ENCODE measurements at regions not wholly inside any gene's neighbourhood (a gene's known extent, or its start where the extent isn't known, plus 50 kb on each side); places are given as distances from the start of the nearest gene placed in this dataset.
"Not testable (repeated sequence)": the region's sequence is repeated elsewhere in the genome, so short reads cannot be mapped to it uniquely, and the experiment has no call there.

DNA sequence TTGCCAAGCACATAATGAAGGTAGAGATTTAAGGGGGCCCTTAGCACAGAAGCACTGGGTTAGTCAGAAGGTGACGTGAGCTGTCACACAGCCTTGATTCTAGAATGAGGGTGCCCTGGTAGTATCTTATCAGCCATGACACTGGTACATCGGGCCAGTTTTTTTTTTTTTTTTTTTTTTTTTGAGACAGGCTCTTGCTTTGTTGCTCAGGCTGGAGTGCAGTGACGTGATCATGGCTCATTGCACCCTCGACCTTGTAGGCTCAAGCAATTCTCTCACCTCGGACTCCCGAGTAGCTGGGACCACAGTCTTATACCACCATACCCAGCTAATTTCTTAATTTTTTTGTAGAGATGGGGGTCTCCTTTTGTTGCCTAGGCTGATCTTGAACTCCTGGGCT is 872.6 kb upstream of the DEFB115 start:
- not testable (repeated sequence) for H3K4me3 ChIP-seq (ENCODE audit: low read depth in 1 of 5, low read length in 5 of 5); H3K4me1 ChIP-seq (ENCODE audit: control insufficient read depth in 5 of 5, insufficient read depth in 5 of 5, low read length in 5 of 5); H3K27me3 ChIP-seq (ENCODE audit: control insufficient read depth in 5 of 5, insufficient read depth in 4 of 5, low read length in 5 of 5); H3K27ac ChIP-seq (ENCODE audit: low read depth, low read length); H3K9ac ChIP-seq (ENCODE audit: low read length in 5 of 5); H3K9me3 ChIP-seq (ENCODE audit: control insufficient read depth in 5 of 5, low read length in 5 of 5); H3K36me3 ChIP-seq (ENCODE audit: control insufficient read depth in 5 of 5, insufficient read depth in 5 of 5, low read length in 5 of 5)

DNA sequence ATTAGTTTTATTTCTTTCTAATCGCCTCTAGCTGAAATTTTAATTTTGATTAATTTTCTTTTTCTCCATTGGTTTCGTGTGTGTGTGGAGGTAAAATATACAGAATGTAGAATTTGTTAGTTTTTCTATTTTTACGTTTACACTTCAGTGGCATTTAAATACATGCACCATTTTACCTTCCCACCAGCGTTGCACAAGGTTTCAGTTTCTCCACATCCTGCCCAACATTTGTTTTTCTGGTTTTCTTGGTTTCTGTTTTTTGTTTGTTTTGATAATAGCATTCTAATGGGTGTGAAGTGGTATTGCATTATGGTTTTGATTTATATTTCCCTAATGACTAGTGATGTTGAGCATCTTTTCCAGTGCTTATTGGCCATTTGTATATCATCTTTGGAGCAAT is 871.4 kb upstream of the DEFB115 start:
- not testable (repeated sequence) for H3K9me3 ChIP-seq (ENCODE audit: control insufficient read depth in 5 of 5, low read length in 5 of 5); H3K4me1 ChIP-seq (ENCODE audit: control insufficient read depth in 5 of 5, insufficient read depth in 5 of 5, low read length in 5 of 5); H3K27ac ChIP-seq (ENCODE audit: low read depth, low read length); H3K4me3 ChIP-seq (ENCODE audit: low read depth in 1 of 5, low read length in 5 of 5); H3K9ac ChIP-seq (ENCODE audit: low read length in 5 of 5); H3K27me3 ChIP-seq (ENCODE audit: control insufficient read depth in 5 of 5, insufficient read depth in 4 of 5, low read length in 5 of 5); H3K36me3 ChIP-seq (ENCODE audit: control insufficient read depth in 5 of 5, insufficient read depth in 5 of 5, low read length in 5 of 5)

DNA sequence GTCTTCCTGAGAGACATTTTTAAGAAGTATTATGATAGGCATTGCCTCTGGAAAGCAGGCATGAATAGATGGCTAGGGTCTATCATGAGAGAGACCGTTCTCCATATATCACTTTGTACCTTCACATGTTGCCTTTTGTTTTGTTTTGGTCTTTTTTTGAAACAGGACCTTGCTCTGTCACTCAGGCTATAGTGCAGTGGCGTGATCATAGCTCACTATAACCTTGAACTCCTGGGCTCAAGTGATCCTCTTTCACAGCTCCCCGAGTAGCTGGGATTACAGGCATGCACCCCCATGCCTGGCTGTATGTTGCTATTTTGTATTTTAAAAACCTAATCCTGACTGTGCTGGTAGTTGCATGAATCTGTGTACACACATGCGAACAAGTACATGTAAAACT is 869.6 kb upstream of the DEFB115 start:
- not testable (repeated sequence) for H3K9ac ChIP-seq (ENCODE audit: low read length in 5 of 5); H3K4me3 ChIP-seq (ENCODE audit: low read depth in 1 of 5, low read length in 5 of 5); H3K27me3 ChIP-seq (ENCODE audit: control insufficient read depth in 5 of 5, insufficient read depth in 4 of 5, low read length in 5 of 5); H3K4me1 ChIP-seq (ENCODE audit: control insufficient read depth in 5 of 5, insufficient read depth in 5 of 5, low read length in 5 of 5); H3K27ac ChIP-seq (ENCODE audit: low read depth, low read length); H3K36me3 ChIP-seq (ENCODE audit: control insufficient read depth in 5 of 5, insufficient read depth in 5 of 5, low read length in 5 of 5); H3K9me3 ChIP-seq (ENCODE audit: control insufficient read depth in 5 of 5, low read length in 5 of 5)

DNA sequence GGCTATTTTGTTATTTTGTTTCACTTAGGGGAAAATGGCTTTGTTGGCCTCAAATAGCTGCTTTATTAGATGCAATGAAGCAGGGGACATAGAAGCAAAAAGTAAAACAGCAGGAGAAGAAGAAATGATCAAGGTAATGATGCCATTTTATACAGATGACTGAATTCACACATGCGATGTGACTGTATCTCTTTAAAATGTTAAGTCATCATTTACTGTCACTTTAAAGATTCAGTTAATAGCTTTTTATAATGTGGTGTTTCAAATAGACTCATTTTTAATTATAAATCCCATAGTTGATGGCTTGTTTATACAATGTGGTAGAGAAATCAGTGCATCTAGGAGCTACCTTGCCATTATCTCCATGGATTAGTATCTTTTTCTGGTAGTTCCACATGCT is 863.9 kb upstream of the DEFB115 start:
- H3K4me1 ChIP-seq (ENCODE audit: control insufficient read depth in 5 of 5, insufficient read depth in 5 of 5, low read length in 5 of 5); H3K4me3 ChIP-seq (ENCODE audit: low read depth in 1 of 5, low read length in 5 of 5); H3K27ac ChIP-seq (ENCODE audit: low read depth, low read length); H3K9ac ChIP-seq (ENCODE audit: low read length in 5 of 5); H3K27me3 ChIP-seq (ENCODE audit: control insufficient read depth in 5 of 5, insufficient read depth in 4 of 5, low read length in 5 of 5); H3K9me3 ChIP-seq (ENCODE audit: control insufficient read depth in 5 of 5, low read length in 5 of 5); H3K36me3 ChIP-seq (ENCODE audit: control insufficient read depth in 5 of 5, insufficient read depth in 5 of 5, low read length in 5 of 5): not testable (repeated sequence)

DNA sequence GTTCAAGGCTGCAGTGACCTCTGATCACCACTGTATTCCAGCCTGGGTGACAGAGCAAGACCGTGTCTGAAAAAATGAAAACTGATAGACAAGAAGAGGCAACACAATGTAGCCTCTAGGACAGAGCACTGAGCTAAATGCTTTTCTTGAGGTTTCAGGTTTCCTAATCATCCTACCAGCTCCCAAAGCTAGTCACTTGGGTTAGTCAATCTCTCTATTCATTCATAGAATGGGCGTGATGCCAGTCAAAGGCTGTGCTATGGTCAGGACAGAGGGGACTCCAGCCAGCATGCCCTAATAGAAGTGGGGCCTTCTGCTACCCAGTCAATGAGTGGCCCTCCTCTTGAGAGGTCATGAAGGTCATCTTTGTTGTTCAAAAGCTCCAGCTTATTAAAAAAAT is 860.4 kb upstream of the DEFB115 start:
- H3K27ac ChIP-seq (ENCODE audit: low read depth, low read length); H3K27me3 ChIP-seq (ENCODE audit: control insufficient read depth in 5 of 5, insufficient read depth in 4 of 5, low read length in 5 of 5); H3K9ac ChIP-seq (ENCODE audit: low read length in 5 of 5); H3K4me1 ChIP-seq (ENCODE audit: control insufficient read depth in 5 of 5, insufficient read depth in 5 of 5, low read length in 5 of 5); H3K9me3 ChIP-seq (ENCODE audit: control insufficient read depth in 5 of 5, low read length in 5 of 5); H3K4me3 ChIP-seq (ENCODE audit: low read depth in 1 of 5, low read length in 5 of 5): not testable (repeated sequence)
- peaks cover 11 to 22% (median 15%) of the 10 kb centered on the region in 5 donors for H3K36me3 ChIP-seq (ENCODE audit: control insufficient read depth in 5 of 5, insufficient read depth in 5 of 5, low read length in 5 of 5)

DNA sequence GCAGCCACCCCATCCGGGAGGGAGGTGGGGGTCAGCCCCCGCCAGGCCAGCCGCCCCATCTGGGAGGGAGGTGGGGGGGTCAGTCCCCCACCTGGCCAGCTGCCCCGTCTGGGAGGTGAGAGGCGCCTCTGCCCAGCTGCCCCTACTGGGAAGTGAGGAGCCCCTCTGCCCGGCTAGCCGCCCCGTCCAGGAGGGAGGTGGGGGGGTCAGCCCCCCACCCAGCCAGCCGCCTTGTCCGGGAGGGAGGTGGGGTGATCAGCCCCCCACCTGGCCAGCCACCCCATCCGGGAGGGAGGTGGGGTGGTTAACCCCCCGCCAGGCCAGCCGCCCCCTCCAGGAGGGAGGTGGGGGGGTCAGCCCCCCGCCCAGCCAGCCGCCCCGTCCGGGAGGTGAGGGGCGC is 852.4 kb upstream of the DEFB115 start:
- not testable (repeated sequence) for H3K9me3 ChIP-seq (ENCODE audit: control insufficient read depth in 5 of 5, low read length in 5 of 5); H3K27ac ChIP-seq (ENCODE audit: low read depth, low read length); H3K4me3 ChIP-seq (ENCODE audit: low read depth in 1 of 5, low read length in 5 of 5); H3K27me3 ChIP-seq (ENCODE audit: control insufficient read depth in 5 of 5, insufficient read depth in 4 of 5, low read length in 5 of 5); H3K4me1 ChIP-seq (ENCODE audit: control insufficient read depth in 5 of 5, insufficient read depth in 5 of 5, low read length in 5 of 5); H3K9ac ChIP-seq (ENCODE audit: low read length in 5 of 5)
- H3K36me3 ChIP-seq (ENCODE audit: control insufficient read depth in 5 of 5, insufficient read depth in 5 of 5, low read length in 5 of 5): peaks cover 0 to 13% (median 10%) of the 10 kb centered on the region in 5 donors

DNA sequence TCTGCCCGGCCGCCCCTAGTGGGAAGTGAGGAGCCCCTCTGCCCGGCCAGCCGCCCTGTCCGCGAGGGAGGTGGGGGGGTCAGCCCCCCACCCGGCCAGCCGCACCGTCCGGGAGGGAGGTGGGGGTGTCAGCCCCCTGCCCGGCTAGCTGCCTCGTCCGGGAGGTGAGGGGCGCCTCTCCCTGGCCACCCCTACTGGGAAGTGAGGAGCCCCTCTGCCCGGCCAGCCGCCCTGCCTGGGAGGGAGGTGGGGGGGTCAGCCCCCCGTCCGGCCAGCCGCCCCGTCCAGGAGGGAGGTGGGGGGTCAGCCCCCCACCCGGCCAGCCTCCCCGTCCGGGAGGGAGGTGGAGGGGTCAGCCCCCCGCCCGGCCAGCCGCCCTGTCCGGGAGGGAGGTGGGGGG is 851.9 kb upstream of the DEFB115 start:
- not testable (repeated sequence) for H3K4me1 ChIP-seq (ENCODE audit: control insufficient read depth in 5 of 5, insufficient read depth in 5 of 5, low read length in 5 of 5); H3K9ac ChIP-seq (ENCODE audit: low read length in 5 of 5); H3K27me3 ChIP-seq (ENCODE audit: control insufficient read depth in 5 of 5, insufficient read depth in 4 of 5, low read length in 5 of 5); H3K27ac ChIP-seq (ENCODE audit: low read depth, low read length); H3K9me3 ChIP-seq (ENCODE audit: control insufficient read depth in 5 of 5, low read length in 5 of 5); H3K36me3 ChIP-seq (ENCODE audit: control insufficient read depth in 5 of 5, insufficient read depth in 5 of 5, low read length in 5 of 5); H3K4me3 ChIP-seq (ENCODE audit: low read depth in 1 of 5, low read length in 5 of 5)

DNA sequence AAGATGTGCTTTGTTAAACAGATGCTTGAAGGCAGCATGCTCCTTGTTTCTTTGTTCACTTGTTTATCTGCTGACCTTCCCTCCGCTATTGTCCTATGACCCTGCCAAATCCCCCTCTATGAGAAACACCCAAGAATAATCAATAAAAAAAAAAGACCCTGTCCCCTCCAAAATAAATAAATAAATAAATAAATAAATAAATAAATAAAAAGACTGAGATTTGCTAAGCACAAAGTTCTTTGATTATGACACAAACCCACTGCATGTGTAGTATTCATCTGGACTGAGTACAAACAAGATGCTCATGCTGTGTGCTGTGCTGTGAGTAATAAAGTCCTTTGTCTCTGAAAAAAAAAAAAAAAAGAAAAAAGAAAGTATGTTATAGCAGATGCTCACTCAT is 851.1 kb upstream of the DEFB115 start:
- H3K27me3 ChIP-seq (ENCODE audit: control insufficient read depth in 5 of 5, insufficient read depth in 4 of 5, low read length in 5 of 5); H3K4me1 ChIP-seq (ENCODE audit: control insufficient read depth in 5 of 5, insufficient read depth in 5 of 5, low read length in 5 of 5); H3K9ac ChIP-seq (ENCODE audit: low read length in 5 of 5); H3K36me3 ChIP-seq (ENCODE audit: control insufficient read depth in 5 of 5, insufficient read depth in 5 of 5, low read length in 5 of 5); H3K4me3 ChIP-seq (ENCODE audit: low read depth in 1 of 5, low read length in 5 of 5); H3K27ac ChIP-seq (ENCODE audit: low read depth, low read length): not testable (repeated sequence)
- H3K9me3 ChIP-seq (ENCODE audit: control insufficient read depth in 5 of 5, low read length in 5 of 5): peaks cover 0 to 10% (median 2%) of the 10 kb centered on the region in 5 donors

DNA sequence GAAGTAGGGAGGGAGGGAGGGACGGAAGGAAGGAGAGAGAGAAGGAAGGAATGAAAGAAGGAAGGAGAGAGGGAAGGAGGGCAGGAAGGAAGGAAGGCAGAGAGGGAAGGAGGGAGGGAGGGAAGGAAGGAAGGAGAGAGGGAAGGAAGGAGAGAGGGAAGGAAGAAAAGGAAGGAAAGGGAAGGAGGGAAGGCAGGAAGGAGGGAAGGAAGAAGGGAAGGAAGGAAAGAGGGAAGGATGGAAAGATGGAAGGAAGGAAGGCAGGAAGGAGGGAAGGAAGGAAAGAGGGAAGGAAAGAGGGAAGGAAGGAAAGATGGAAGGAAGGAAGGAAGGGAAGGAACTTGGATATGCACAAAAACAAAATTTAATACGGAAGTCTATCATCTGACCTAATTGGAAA is 844.5 kb upstream of the DEFB115 start:
- Histone ChIP-seq H3K36me3 (ENCODE audit: control insufficient read depth in 5 of 5, insufficient read depth in 5 of 5, low read length in 5 of 5) (no peaks in the 10 kb centered on the region), H3K9me3 (ENCODE audit: control insufficient read depth in 5 of 5, low read length in 5 of 5) (peaks cover 0 to 19% (median 7%) of the 10 kb centered on the region in 5 donors), H3K4me1 (ENCODE audit: control insufficient read depth in 5 of 5, insufficient read depth in 5 of 5, low read length in 5 of 5) (no peaks in the 10 kb centered on the region), H3K27me3 (ENCODE audit: control insufficient read depth in 5 of 5, insufficient read depth in 4 of 5, low read length in 5 of 5) (no peaks in the 10 kb centered on the region), H3K4me3 (ENCODE audit: low read depth in 1 of 5, low read length in 5 of 5) (no peak overlapping the region), H3K27ac (ENCODE audit: low read depth, low read length) (no peak overlapping the region), H3K9ac (ENCODE audit: low read length in 5 of 5) (no peak overlapping the region)

DNA sequence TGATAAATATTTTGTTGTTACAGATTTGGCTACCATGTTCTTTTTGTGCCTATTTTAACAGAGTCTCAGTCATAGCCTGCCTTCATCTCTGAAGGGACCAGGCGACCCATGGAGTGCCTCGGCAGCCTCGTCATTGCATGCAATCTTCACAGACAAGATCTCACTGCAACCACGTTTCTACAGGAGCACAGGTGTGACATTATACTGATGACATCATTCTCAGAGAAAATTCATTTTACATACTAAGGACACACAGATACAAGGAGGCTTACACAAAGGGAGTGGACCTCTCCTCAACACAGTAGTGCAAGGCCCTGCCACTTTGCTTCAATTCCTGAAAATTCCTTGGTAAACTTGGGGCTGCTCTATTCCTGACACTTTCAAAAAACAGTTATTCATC is 840.1 kb upstream of the DEFB115 start:
- not testable (repeated sequence) for H3K4me1 ChIP-seq (ENCODE audit: control insufficient read depth in 5 of 5, insufficient read depth in 5 of 5, low read length in 5 of 5); H3K4me3 ChIP-seq (ENCODE audit: low read depth in 1 of 5, low read length in 5 of 5); H3K9me3 ChIP-seq (ENCODE audit: control insufficient read depth in 5 of 5, low read length in 5 of 5); H3K36me3 ChIP-seq (ENCODE audit: control insufficient read depth in 5 of 5, insufficient read depth in 5 of 5, low read length in 5 of 5); H3K27me3 ChIP-seq (ENCODE audit: control insufficient read depth in 5 of 5, insufficient read depth in 4 of 5, low read length in 5 of 5); H3K27ac ChIP-seq (ENCODE audit: low read depth, low read length); H3K9ac ChIP-seq (ENCODE audit: low read length in 5 of 5)

DNA sequence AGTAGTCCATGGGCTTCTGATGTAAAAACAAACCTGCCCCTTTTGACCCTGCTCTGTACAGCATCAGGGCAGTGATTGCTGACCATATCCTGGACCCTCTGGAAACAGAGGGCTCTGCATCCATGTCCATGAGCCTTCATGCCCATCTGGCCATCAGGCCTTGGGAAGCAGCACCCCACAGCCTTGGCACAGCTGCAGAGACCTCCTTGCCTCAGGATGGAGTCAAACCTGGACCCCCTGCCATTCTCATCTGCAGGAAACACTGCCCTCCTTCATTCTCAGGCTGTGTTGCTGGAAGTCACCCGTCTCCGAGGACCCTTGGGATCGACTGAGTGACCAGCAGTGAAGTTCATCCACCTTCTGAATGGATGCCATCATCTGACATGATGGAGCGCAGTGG is 839.1 kb upstream of the DEFB115 start:
- not testable (repeated sequence) for H3K27me3 ChIP-seq (ENCODE audit: control insufficient read depth in 5 of 5, insufficient read depth in 4 of 5, low read length in 5 of 5); H3K4me3 ChIP-seq (ENCODE audit: low read depth in 1 of 5, low read length in 5 of 5); H3K4me1 ChIP-seq (ENCODE audit: control insufficient read depth in 5 of 5, insufficient read depth in 5 of 5, low read length in 5 of 5); H3K9ac ChIP-seq (ENCODE audit: low read length in 5 of 5); H3K36me3 ChIP-seq (ENCODE audit: control insufficient read depth in 5 of 5, insufficient read depth in 5 of 5, low read length in 5 of 5); H3K9me3 ChIP-seq (ENCODE audit: control insufficient read depth in 5 of 5, low read length in 5 of 5); H3K27ac ChIP-seq (ENCODE audit: low read depth, low read length)

Data from subcutaneous abdominal adipose tissue (tissue), 5 donors.